Nephron progenitor cell (in vitro differentiated cells): ENCODE measurements at regions not wholly inside any gene's neighbourhood (a gene's known extent, or its start where the extent isn't known, plus 50 kb on each side); places are given as distances from the start of the nearest gene placed in this dataset.

Source experiments
- DNase-seq: peaks from one replicate; pipeline ENCODE4 v3.0.0; 2021
- H3K27ac Mint-ChIP-seq: 2 replicates; pipeline ENCODE4 v1.8.0; 2021; ENCODE audit warnings: mild to moderate bottlenecking, moderate library complexity, mixed read lengths
- H3K27me3 Mint-ChIP-seq: 2 replicates; pipeline ENCODE4 v1.8.0; 2021; ENCODE audit warnings: mild to moderate bottlenecking, low read depth, mixed read lengths; ENCODE audit not compliant: poor library complexity
- H3K36me3 Mint-ChIP-seq: 2 replicates; pipeline ENCODE4 v1.8.0; 2021; ENCODE audit warnings: low read depth, mixed read lengths
- H3K4me1 Mint-ChIP-seq: 2 replicates; pipeline ENCODE4 v1.8.0; 2021; ENCODE audit warnings: mixed read lengths
- H3K4me3 Mint-ChIP-seq: 2 replicates; pipeline ENCODE4 v1.8.0; 2021; ENCODE audit warnings: mild to moderate bottlenecking, moderate library complexity, mixed read lengths
- H3K9me3 Mint-ChIP-seq: 2 replicates; pipeline ENCODE4 v1.8.0; 2021; ENCODE audit warnings: mild to moderate bottlenecking, moderate library complexity, mixed read lengths
- TF ChIP-seq, protein P1 (sequence below): fragments of 200-600 bp; sonication (generic); IDR thresholded peaks from 2 replicates; pipeline ENCODE4 v1.5.0; 2021; ENCODE audit warnings: antibody characterized with exemption

DNA sequence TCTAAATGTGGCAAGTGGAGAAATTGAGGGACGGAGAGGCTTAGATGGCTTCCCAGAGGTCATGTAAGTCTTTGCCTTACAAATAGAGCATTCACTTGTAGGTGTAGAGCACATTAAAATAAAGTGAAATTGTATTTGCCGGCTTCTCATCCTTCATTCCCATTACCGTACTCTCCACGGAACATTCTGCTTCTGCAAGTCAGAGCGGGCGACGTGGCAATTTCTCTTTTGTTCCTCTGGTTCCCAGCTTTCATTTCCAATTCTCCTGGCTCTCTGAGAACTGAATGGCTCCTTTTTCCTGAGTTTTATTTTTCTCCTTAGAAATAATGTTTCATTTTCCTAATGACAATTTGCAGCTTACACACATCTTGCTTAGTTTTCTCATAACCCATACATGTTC, 51.3 kb upstream of the PFKP start:
- H3K9me3 Mint-ChIP-seq: peaks cover 17% of the 10 kb centered on the region
- peaks cover 5% of the 10 kb centered on the region for H3K4me1 Mint-ChIP-seq
- no peak overlapping the region for H3K27ac Mint-ChIP-seq
- peaks cover 16% of the 10 kb centered on the region for H3K27me3 Mint-ChIP-seq
- TF ChIP-seq, protein P1, sequence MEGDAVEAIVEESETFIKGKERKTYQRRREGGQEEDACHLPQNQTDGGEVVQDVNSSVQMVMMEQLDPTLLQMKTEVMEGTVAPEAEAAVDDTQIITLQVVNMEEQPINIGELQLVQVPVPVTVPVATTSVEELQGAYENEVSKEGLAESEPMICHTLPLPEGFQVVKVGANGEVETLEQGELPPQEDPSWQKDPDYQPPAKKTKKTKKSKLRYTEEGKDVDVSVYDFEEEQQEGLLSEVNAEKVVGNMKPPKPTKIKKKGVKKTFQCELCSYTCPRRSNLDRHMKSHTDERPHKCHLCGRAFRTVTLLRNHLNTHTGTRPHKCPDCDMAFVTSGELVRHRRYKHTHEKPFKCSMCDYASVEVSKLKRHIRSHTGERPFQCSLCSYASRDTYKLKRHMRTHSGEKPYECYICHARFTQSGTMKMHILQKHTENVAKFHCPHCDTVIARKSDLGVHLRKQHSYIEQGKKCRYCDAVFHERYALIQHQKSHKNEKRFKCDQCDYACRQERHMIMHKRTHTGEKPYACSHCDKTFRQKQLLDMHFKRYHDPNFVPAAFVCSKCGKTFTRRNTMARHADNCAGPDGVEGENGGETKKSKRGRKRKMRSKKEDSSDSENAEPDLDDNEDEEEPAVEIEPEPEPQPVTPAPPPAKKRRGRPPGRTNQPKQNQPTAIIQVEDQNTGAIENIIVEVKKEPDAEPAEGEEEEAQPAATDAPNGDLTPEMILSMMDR: no peak
- H3K4me3 Mint-ChIP-seq: no peak overlapping the region
- DNase-seq: no peak
- H3K36me3 Mint-ChIP-seq: no peaks in the 10 kb centered on the region

GRCh38 chr10:3014968-3015367, 52.4 kb upstream of the PFKP start:
- Mint-ChIP-seq H3K36me3 (no peaks in the 10 kb centered on the region), H3K9me3 (peaks cover 12% of the 10 kb centered on the region), H3K4me1 (peaks cover 11% of the 10 kb centered on the region), H3K4me3 (no peak overlapping the region), H3K27me3 (peaks cover 12% of the 10 kb centered on the region), H3K27ac (peak overlapping the region; percentile 11)
- DNase-seq: no peak
- TF ChIP-seq, protein P1: no peak

- no peak for DNase-seq
- TF ChIP-seq, protein P1: no peak
- H3K4me3 Mint-ChIP-seq: no peak overlapping the region
- peaks cover 6% of the 10 kb centered on the region for H3K9me3 Mint-ChIP-seq
- no peak overlapping the region for H3K27ac Mint-ChIP-seq
- H3K36me3 Mint-ChIP-seq: no peaks in the 10 kb centered on the region
- H3K27me3 Mint-ChIP-seq: peaks cover 10% of the 10 kb centered on the region
- peaks cover 16% of the 10 kb centered on the region for H3K4me1 Mint-ChIP-seq
These were observed 55.1 kb upstream of the PFKP start for GRCh38 chr10:3012223-3012622.

- no peak overlapping the region for H3K4me3 Mint-ChIP-seq
- TF ChIP-seq, protein P1: no peak
- DNase-seq: no peak
- no peaks in the 10 kb centered on the region for H3K36me3 Mint-ChIP-seq
- H3K27me3 Mint-ChIP-seq: peaks cover 10% of the 10 kb centered on the region
- peaks cover 24% of the 10 kb centered on the region for H3K4me1 Mint-ChIP-seq
- H3K9me3 Mint-ChIP-seq: peaks cover 6% of the 10 kb centered on the region
- no peak overlapping the region for H3K27ac Mint-ChIP-seq
These were observed 56.4 kb upstream of the PFKP start for GRCh38 chr10:3010816-3011460.

- DNase-seq: no peak
- Mint-ChIP-seq H3K27me3 (peaks cover 10% of the 10 kb centered on the region), H3K9me3 (peaks cover 6% of the 10 kb centered on the region), H3K27ac (no peak overlapping the region), H3K4me1 (peaks cover 22% of the 10 kb centered on the region), H3K36me3 (no peaks in the 10 kb centered on the region), H3K4me3 (no peak overlapping the region)
- TF ChIP-seq, protein P1: no peak
These were observed 57.0 kb upstream of the PFKP start for GRCh38 chr10:3010334-3010733.

DNA sequence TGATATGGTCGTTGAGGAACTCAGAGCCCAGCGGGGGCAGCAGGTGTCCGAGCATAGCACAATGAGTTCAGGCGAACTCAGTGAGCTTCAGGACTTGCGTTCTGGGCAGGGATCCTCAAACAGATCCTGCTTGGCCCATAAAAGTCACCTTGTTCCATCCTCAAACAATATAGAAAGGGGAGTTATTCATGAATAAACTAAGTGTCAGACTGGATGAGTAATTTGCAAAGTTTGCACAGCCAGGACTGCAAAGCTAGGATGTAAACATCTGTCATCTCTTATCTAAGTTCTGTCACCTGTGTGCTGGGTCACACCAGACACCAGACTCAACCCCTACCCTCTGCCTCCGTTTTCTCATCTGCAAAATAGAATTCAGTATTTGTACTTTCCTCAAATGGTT, 58.0 kb upstream of the PFKP start:
- H3K27ac Mint-ChIP-seq: no peak overlapping the region

More for the DNA sequence above, 58.0 kb upstream of the PFKP start:
- peaks cover 19% of the 10 kb centered on the region for H3K4me1 Mint-ChIP-seq
- H3K9me3 Mint-ChIP-seq: peaks cover 6% of the 10 kb centered on the region
- TF ChIP-seq, protein P1: no peak
- H3K27me3 Mint-ChIP-seq: peaks cover 10% of the 10 kb centered on the region
- no peak overlapping the region for H3K4me3 Mint-ChIP-seq
- no peak for DNase-seq
- no peaks in the 10 kb centered on the region for H3K36me3 Mint-ChIP-seq
